ENCODE measurements at regions not wholly inside any gene's neighbourhood (a gene's known extent, or its start where the extent isn't known, plus 50 kb on each side); places are given as distances from the start of the nearest gene placed in this dataset.

GRCh38 chr5:125317536-125317995 is 571.1 kb upstream of the ZNF608 start:
- DNase-seq (ENCODE audit: low spot score) = peak; percentile 68
- H3K9me3 Mint-ChIP-seq = peaks cover 30% of the 10 kb centered on the region
- no peak overlapping the region for H3K9ac ChIP-seq
- no peaks in the 10 kb centered on the region for H3K27me3 ChIP-seq
- no peaks in the 10 kb centered on the region for H4K20me1 ChIP-seq (ENCODE audit: low read depth)
- H3F3A ChIP-seq (ENCODE audit: low read depth) = no peaks in the 10 kb centered on the region
- no peaks in the 10 kb centered on the region for H3K79me2 ChIP-seq (ENCODE audit: low read depth)
- H3K36me3 Mint-ChIP-seq = peaks cover 10% of the 10 kb centered on the region
- no peak overlapping the region for H3K4me3 ChIP-seq
- peak overlapping the region; percentile 42 for H3K4me3 Mint-ChIP-seq
- H3K27ac Mint-ChIP-seq = peak overlapping the region; percentile 69
- H2AFZ ChIP-seq (replicated peaks) = no peak overlapping the region
- no peak for TF ChIP-seq CTCF (IDR thresholded peaks at IDR 0.05)
- no peak for TF ChIP-seq EZH2phosphoT487 (IDR thresholded peaks at IDR 0.05)
- no peak for TF ChIP-seq EZH2 (IDR thresholded peaks at IDR 0.05)
- peak overlapping the region; percentile 67 for H3K4me2 ChIP-seq
- H3K9me3 ChIP-seq (ENCODE audit: low read depth) = no peaks in the 10 kb centered on the region
- H3K27ac ChIP-seq = no peak overlapping the region
- peaks cover 33% of the 10 kb centered on the region for H3K4me1 Mint-ChIP-seq
- H3K4me1 ChIP-seq = peaks cover 18% of the 10 kb centered on the region
- peaks cover 2% of the 10 kb centered on the region for H3K27me3 Mint-ChIP-seq (ENCODE audit: insufficient read depth, low read depth)
- no peaks in the 10 kb centered on the region for H3K36me3 ChIP-seq

GRCh38 chr5:125321654-125322053 is 575.2 kb upstream of the ZNF608 start:
- H2AFZ ChIP-seq (replicated peaks) = no peak overlapping the region
- H3K9ac ChIP-seq = no peak overlapping the region
- H4K20me1 ChIP-seq (ENCODE audit: low read depth) = no peaks in the 10 kb centered on the region
- Mint-ChIP-seq H3K27ac (no peak overlapping the region), H3K4me3 (no peak overlapping the region), H3K36me3 (peaks cover 3% of the 10 kb centered on the region), H3K27me3 (ENCODE audit: insufficient read depth, low read depth) (no peaks in the 10 kb centered on the region), H3K4me1 (peaks cover 21% of the 10 kb centered on the region), H3K9me3 (peaks cover 10% of the 10 kb centered on the region)
- no peak overlapping the region for H3K4me3 ChIP-seq
- no peaks in the 10 kb centered on the region for H3K79me2 ChIP-seq (ENCODE audit: low read depth)
- H3K9me3 ChIP-seq (ENCODE audit: low read depth) = no peaks in the 10 kb centered on the region
- H3K4me2 ChIP-seq = no peak overlapping the region
- no peak for DNase-seq (ENCODE audit: low spot score)
- H3F3A ChIP-seq (ENCODE audit: low read depth) = no peaks in the 10 kb centered on the region
- TF ChIP-seq EZH2 (IDR thresholded peaks at IDR 0.05) (no peak), EZH2phosphoT487 (IDR thresholded peaks at IDR 0.05) (no peak), CTCF (IDR thresholded peaks at IDR 0.05) (no peak)
- H3K4me1 ChIP-seq = peaks cover 34% of the 10 kb centered on the region
- no peak overlapping the region for H3K27ac ChIP-seq
- H3K27me3 ChIP-seq = no peaks in the 10 kb centered on the region
- H3K36me3 ChIP-seq = no peaks in the 10 kb centered on the region

GRCh38 chr5:125323613-125324012 is 577.2 kb upstream of the ZNF608 start:
- no peak overlapping the region for H3K27ac Mint-ChIP-seq

More at GRCh38 chr5:125323613-125324012, 577.2 kb upstream of the ZNF608 start:
- Mint-ChIP-seq H3K9me3 (peaks cover 10% of the 10 kb centered on the region), H3K27me3 (ENCODE audit: insufficient read depth, low read depth) (no peaks in the 10 kb centered on the region), H3K36me3 (peaks cover 3% of the 10 kb centered on the region), H3K4me1 (peaks cover 14% of the 10 kb centered on the region), H3K4me3 (no peak overlapping the region)
- H3F3A ChIP-seq (ENCODE audit: low read depth) = no peaks in the 10 kb centered on the region
- H3K9me3 ChIP-seq (ENCODE audit: low read depth) = no peaks in the 10 kb centered on the region
- H3K27ac ChIP-seq = no peak overlapping the region
- H3K4me2 ChIP-seq = no peak overlapping the region
- H3K36me3 ChIP-seq = no peaks in the 10 kb centered on the region
- no peak for DNase-seq (ENCODE audit: low spot score)
- no peak overlapping the region for H3K4me3 ChIP-seq
- TF ChIP-seq CTCF (IDR thresholded peaks at IDR 0.05) (no peak), EZH2phosphoT487 (IDR thresholded peaks at IDR 0.05) (no peak), EZH2 (IDR thresholded peaks at IDR 0.05) (no peak)
- H3K79me2 ChIP-seq (ENCODE audit: low read depth) = no peaks in the 10 kb centered on the region
- no peak overlapping the region for H3K9ac ChIP-seq
- no peak overlapping the region for H2AFZ ChIP-seq (replicated peaks)
- peaks cover 29% of the 10 kb centered on the region for H3K4me1 ChIP-seq
- no peaks in the 10 kb centered on the region for H4K20me1 ChIP-seq (ENCODE audit: low read depth)
- H3K27me3 ChIP-seq = no peaks in the 10 kb centered on the region
